ENCODE measurements at regions not wholly inside any gene's neighbourhood (a gene's known extent, or its start where the extent isn't known, plus 50 kb on each side); places are given as distances from the start of the nearest gene placed in this dataset.

DNA sequence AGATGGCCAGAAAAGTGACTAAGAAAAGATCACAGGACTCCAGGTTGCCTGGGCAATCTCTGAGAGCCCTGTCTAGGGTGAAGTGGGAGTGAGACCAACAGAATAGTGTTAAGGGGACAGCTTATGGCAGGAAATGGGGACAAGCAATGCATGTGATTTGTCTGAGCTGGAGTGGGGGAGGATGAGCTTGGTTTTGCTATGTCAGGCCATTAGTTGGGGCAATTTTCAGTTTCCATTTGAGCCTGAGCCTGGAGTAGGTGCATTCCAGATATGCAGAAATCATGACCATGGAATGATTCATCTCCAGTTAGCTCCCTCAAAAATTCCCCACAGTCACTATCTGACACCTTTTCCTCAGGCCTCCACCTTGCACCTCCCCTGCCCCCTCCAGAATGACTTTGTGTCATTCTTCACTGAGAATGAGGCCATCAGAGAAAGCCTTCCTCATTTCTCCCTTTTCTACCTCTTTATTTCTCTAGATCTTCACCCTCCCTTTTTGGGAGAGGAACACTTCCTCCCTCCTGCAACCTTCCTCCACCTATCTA lies 150.9 kb upstream of the PLEKHG7 start:
- Histone ChIP-seq H3K4me1 (ENCODE audit: insufficient read depth, low read length) (no peaks in the 10 kb centered on the region), H3K4me3 (ENCODE audit: low read length) (no peak overlapping the region), H3K9me3 (ENCODE audit: insufficient read depth, low read depth, low read length) (no peaks in the 10 kb centered on the region), H3K27me3 (ENCODE audit: insufficient read depth, low read length) (no peaks in the 10 kb centered on the region), H3K9ac (ENCODE audit: low read depth, low read length) (no peak overlapping the region), H3K36me3 (ENCODE audit: insufficient read depth, low read length) (no peaks in the 10 kb centered on the region), H3K27ac (ENCODE audit: low read depth, low read length) (no peak overlapping the region)

DNA sequence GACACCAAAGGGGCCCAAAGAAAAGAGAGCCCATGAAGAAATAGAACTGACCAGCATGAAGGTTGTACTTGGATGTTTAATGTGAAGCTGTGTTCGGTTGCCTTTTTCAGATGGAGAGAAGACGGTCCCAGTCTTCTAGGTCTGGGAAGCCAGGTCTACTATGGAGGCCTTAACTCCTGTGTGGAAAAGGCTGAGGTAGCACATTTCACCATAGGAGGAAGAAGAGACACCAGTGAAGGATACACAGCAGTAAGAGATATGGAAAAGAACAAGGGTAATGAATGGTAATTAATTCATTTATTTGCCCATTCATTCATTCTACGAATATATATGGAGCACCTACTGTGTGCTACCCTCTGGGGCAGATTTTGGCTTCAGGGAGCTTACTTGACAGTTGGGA lies 151.6 kb upstream of the PLEKHG7 start:
- Histone ChIP-seq H3K9ac (ENCODE audit: low read depth, low read length) (no peak overlapping the region), H3K36me3 (ENCODE audit: insufficient read depth, low read length) (no peaks in the 10 kb centered on the region), H3K4me3 (ENCODE audit: low read length) (no peak overlapping the region), H3K27ac (ENCODE audit: low read depth, low read length) (no peak overlapping the region), H3K4me1 (ENCODE audit: insufficient read depth, low read length) (no peaks in the 10 kb centered on the region), H3K9me3 (ENCODE audit: insufficient read depth, low read depth, low read length) (no peaks in the 10 kb centered on the region), H3K27me3 (ENCODE audit: insufficient read depth, low read length) (no peaks in the 10 kb centered on the region)
- 97% methylated on average over 3 of the region's 3 CpGs for WGBS

GRCh38 chr12:92550661-92551060 lies 152.1 kb upstream of the PLEKHG7 start:
- Histone ChIP-seq H3K27ac (ENCODE audit: low read depth, low read length) (no peak overlapping the region), H3K4me1 (ENCODE audit: insufficient read depth, low read length) (no peaks in the 10 kb centered on the region), H3K27me3 (ENCODE audit: insufficient read depth, low read length) (no peaks in the 10 kb centered on the region), H3K9me3 (ENCODE audit: insufficient read depth, low read depth, low read length) (no peaks in the 10 kb centered on the region), H3K9ac (ENCODE audit: low read depth, low read length) (no peak overlapping the region), H3K36me3 (ENCODE audit: insufficient read depth, low read length) (no peaks in the 10 kb centered on the region), H3K4me3 (ENCODE audit: low read length) (no peak overlapping the region)

DNA sequence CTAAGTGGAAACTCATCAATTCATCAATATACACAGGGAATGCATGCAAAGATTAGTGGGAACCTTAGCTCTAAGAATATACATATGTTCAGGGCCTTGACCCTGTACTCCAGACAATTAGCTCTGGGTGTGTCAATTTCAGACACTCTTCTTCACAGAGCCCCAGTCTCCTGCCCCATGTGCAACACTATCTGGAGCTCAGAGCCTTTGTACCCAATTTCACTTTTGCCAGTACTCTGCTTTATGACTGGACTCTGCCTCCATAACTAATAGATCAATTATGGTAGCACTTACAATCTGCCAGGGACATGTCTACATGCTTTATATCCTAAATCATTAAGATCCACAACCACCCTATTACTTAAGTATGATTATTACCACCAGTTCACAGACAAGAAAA lies 152.5 kb upstream of the PLEKHG7 start:
- H3K4me3 ChIP-seq (ENCODE audit: low read length) = no peak overlapping the region
- no peak overlapping the region for H3K9ac ChIP-seq (ENCODE audit: low read depth, low read length)
- H3K9me3 ChIP-seq (ENCODE audit: insufficient read depth, low read depth, low read length) = no peaks in the 10 kb centered on the region
- H3K36me3 ChIP-seq (ENCODE audit: insufficient read depth, low read length) = no peaks in the 10 kb centered on the region
- H3K4me1 ChIP-seq (ENCODE audit: insufficient read depth, low read length) = no peaks in the 10 kb centered on the region
- no peaks in the 10 kb centered on the region for H3K27me3 ChIP-seq (ENCODE audit: insufficient read depth, low read length)
- no peak overlapping the region for H3K27ac ChIP-seq (ENCODE audit: low read depth, low read length)

GRCh38 chr12:92549516-92549915 lies 153.3 kb upstream of the PLEKHG7 start:
- Histone ChIP-seq H3K4me1 (ENCODE audit: insufficient read depth, low read length) (no peaks in the 10 kb centered on the region), H3K4me3 (ENCODE audit: low read length) (no peak overlapping the region), H3K27me3 (ENCODE audit: insufficient read depth, low read length) (no peaks in the 10 kb centered on the region), H3K9me3 (ENCODE audit: insufficient read depth, low read depth, low read length) (no peaks in the 10 kb centered on the region), H3K27ac (ENCODE audit: low read depth, low read length) (no peak overlapping the region), H3K9ac (ENCODE audit: low read depth, low read length) (no peak overlapping the region), H3K36me3 (ENCODE audit: insufficient read depth, low read length) (no peaks in the 10 kb centered on the region)

DNA sequence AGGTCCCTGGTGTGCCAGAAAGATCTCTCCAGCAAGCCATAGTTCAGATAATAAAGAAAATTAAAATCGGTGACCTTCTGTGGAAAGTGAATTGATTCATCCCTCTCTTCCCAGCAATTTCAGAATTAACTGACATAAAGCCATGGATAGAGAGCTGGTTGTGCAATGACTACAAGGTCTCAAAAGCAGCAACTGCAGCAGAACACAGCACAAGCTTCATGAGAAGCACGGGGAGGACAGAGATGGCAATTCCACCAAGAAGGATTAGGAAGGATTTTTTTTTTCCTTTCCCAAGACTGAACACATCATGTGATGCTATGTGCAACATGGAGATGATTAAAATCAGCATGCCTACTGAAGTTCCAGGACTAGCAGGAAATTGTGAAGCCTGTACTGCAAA lies 154.9 kb upstream of the PLEKHG7 start:
- H3K27ac ChIP-seq (ENCODE audit: low read depth, low read length) = no peak overlapping the region
- WGBS = 92% methylated on average over 2 of the region's 2 CpGs
- H3K4me1 ChIP-seq (ENCODE audit: insufficient read depth, low read length) = no peaks in the 10 kb centered on the region; the same call in 1 of the 2 replicates

DNA sequence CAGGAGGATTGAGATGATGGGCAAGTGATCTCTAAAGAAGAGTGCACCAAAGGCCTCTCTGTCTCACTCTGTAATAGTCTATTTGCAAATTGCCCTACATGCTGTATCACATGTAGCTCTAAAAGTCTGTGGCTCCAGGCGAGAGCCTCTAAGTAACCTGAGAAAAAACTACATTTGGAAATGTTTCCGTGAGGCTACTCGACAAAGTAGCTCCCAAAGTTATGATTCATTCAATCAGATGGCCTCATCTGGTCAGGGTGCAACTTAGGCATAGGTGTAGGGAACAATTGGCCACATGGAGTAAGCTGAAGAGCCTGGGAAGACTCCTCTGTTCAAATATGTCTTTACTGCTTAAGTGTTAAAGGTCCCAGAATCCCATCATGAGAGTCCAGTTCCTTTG lies 155.4 kb upstream of the PLEKHG7 start:
- Histone ChIP-seq H3K27ac (ENCODE audit: low read depth, low read length) (no peak overlapping the region), H3K9me3 (ENCODE audit: insufficient read depth, low read depth, low read length) (no peaks in the 10 kb centered on the region), H3K36me3 (ENCODE audit: insufficient read depth, low read length) (no peaks in the 10 kb centered on the region), H3K9ac (ENCODE audit: low read depth, low read length) (no peak overlapping the region), H3K27me3 (ENCODE audit: insufficient read depth, low read length) (no peaks in the 10 kb centered on the region), H3K4me3 (ENCODE audit: low read length) (no peak overlapping the region), H3K4me1 (ENCODE audit: insufficient read depth, low read length) (no peaks in the 10 kb centered on the region; the same call in 1 of the 2 replicates)
- WGBS = 92% methylated on average over 3 of the region's 3 CpGs

More for the DNA sequence above, 154.9 kb upstream of the PLEKHG7 start:
- H3K36me3 ChIP-seq (ENCODE audit: insufficient read depth, low read length) = no peaks in the 10 kb centered on the region
- H3K27me3 ChIP-seq (ENCODE audit: insufficient read depth, low read length) = no peaks in the 10 kb centered on the region
- H3K4me3 ChIP-seq (ENCODE audit: low read length) = no peak overlapping the region
- H3K9me3 ChIP-seq (ENCODE audit: insufficient read depth, low read depth, low read length) = no peaks in the 10 kb centered on the region
- no peak overlapping the region for H3K9ac ChIP-seq (ENCODE audit: low read depth, low read length)

DNA sequence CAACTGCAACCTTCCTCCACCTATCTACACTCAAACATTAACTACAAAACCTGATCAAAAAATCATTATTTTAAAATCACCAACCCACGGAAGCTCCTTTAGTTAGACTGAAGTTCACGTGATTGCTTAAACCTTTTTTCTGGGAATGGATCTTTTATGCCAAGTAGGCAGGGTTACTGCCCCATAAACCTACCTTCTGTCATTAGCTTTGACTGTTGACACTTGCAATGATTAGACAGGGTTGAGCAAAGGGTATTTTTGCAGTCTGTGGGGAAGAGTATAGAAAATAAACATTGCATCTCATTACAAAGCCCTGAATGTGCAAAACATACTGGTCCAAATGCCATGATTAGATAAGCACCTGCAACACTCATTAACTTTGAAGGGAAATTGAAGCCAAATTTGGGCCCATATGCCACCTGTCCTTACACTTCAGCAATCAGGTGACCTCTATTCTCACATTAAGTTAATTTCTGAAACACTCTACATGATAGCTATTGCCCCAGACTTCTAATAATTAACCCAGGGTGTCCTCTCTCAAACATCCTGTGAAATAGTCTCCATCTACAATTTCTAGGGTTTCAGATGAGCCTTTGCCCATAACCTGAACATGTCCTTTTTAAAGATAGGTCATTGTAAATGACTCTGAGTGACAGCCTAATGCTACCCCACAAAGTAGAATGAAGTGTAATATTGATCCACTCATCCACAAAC lies 156.0 kb upstream of the PLEKHG7 start:
- Histone ChIP-seq H3K27ac (ENCODE audit: low read depth, low read length) (no peak overlapping the region), H3K9me3 (ENCODE audit: insufficient read depth, low read depth, low read length) (no peaks in the 10 kb centered on the region), H3K9ac (ENCODE audit: low read depth, low read length) (no peak overlapping the region), H3K36me3 (ENCODE audit: insufficient read depth, low read length) (no peaks in the 10 kb centered on the region), H3K4me3 (ENCODE audit: low read length) (no peak overlapping the region), H3K4me1 (ENCODE audit: insufficient read depth, low read length) (no peaks in the 10 kb centered on the region; the same call in 1 of the 2 replicates), H3K27me3 (ENCODE audit: insufficient read depth, low read length) (no peaks in the 10 kb centered on the region)
- 98% methylated on average over 2 of the region's 2 CpGs for WGBS

DNA sequence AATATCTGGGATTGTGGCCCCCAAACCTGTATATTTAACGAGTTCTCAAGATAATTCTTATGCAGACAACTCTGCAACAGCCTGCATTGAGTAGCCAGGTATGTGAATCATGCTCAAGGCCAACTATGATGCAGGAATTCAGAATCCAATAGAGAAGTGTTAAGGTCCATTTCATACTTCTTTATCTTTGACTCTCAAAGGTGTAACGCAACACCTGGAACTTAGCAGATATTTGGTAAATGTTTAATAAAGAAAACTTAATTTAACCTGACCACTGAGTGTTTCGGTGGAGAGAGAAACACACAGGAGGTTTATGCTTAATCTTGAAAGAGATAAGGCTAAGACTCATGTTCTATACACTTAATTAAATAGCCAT lies 156.5 kb upstream of the PLEKHG7 start:
- Histone ChIP-seq H3K27ac (ENCODE audit: low read depth, low read length) (no peak overlapping the region), H3K27me3 (ENCODE audit: insufficient read depth, low read length) (no peaks in the 10 kb centered on the region), H3K36me3 (ENCODE audit: insufficient read depth, low read length) (no peaks in the 10 kb centered on the region), H3K9me3 (ENCODE audit: insufficient read depth, low read depth, low read length) (no peaks in the 10 kb centered on the region), H3K4me1 (ENCODE audit: insufficient read depth, low read length) (no peaks in the 10 kb centered on the region; the same call in 1 of the 2 replicates), H3K9ac (ENCODE audit: low read depth, low read length) (no peak overlapping the region), H3K4me3 (ENCODE audit: low read length) (no peak overlapping the region)
- WGBS = 50% methylated on average over 1 of the region's 3 CpGs

GRCh38 chr12:92544322-92544721 lies 158.5 kb upstream of the PLEKHG7 start:
- Histone ChIP-seq H3K9ac (ENCODE audit: low read depth, low read length) (no peak overlapping the region), H3K27ac (ENCODE audit: low read depth, low read length) (no peak overlapping the region), H3K9me3 (ENCODE audit: insufficient read depth, low read depth, low read length) (no peaks in the 10 kb centered on the region), H3K4me1 (ENCODE audit: insufficient read depth, low read length) (peaks cover 6% of the 10 kb centered on the region), H3K36me3 (ENCODE audit: insufficient read depth, low read length) (no peaks in the 10 kb centered on the region), H3K27me3 (ENCODE audit: insufficient read depth, low read length) (no peaks in the 10 kb centered on the region), H3K4me3 (ENCODE audit: low read length) (no peak overlapping the region)
- 83% methylated on average over 6 of the region's 6 CpGs for WGBS

DNA sequence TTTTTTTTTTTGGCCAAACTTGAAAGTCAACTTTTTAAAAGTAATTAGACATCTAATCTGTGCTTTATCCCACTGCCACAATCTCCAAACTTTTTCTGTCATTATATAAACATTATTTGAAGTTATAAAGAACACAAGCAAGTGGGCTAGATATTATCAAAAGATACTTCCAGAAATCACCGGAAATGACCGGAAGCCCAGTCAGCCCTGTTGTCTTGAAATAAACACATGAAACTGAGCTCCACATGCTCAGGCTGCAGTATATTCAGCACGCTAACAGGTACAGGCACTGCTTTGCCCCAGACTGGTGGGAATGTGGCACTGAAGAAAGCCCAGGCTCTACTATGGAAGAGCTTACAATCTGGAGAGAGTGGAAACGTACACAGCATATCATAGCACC lies 158.9 kb upstream of the PLEKHG7 start:
- H3K27me3 ChIP-seq (ENCODE audit: insufficient read depth, low read length) = no peaks in the 10 kb centered on the region
- no peak overlapping the region for H3K27ac ChIP-seq (ENCODE audit: low read depth, low read length)
- peaks cover 6% of the 10 kb centered on the region for H3K4me1 ChIP-seq (ENCODE audit: insufficient read depth, low read length)
- no peaks in the 10 kb centered on the region for H3K36me3 ChIP-seq (ENCODE audit: insufficient read depth, low read length)
- WGBS = 94% methylated on average over 3 of the region's 4 CpGs
- no peak overlapping the region for H3K4me3 ChIP-seq (ENCODE audit: low read length)
- H3K9me3 ChIP-seq (ENCODE audit: insufficient read depth, low read depth, low read length) = no peaks in the 10 kb centered on the region
- H3K9ac ChIP-seq (ENCODE audit: low read depth, low read length) = no peak overlapping the region

GRCh38 chr12:92543359-92543758 lies 159.4 kb upstream of the PLEKHG7 start:
- 93% methylated on average over 1 of the region's 1 CpG for WGBS
- Histone ChIP-seq H3K36me3 (ENCODE audit: insufficient read depth, low read length) (no peaks in the 10 kb centered on the region), H3K9ac (ENCODE audit: low read depth, low read length) (no peak overlapping the region), H3K27me3 (ENCODE audit: insufficient read depth, low read length) (no peaks in the 10 kb centered on the region), H3K27ac (ENCODE audit: low read depth, low read length) (no peak overlapping the region), H3K4me1 (ENCODE audit: insufficient read depth, low read length) (peaks cover 6% of the 10 kb centered on the region), H3K9me3 (ENCODE audit: insufficient read depth, low read depth, low read length) (no peaks in the 10 kb centered on the region), H3K4me3 (ENCODE audit: low read length) (no peak overlapping the region)

All from HUES64 (cell line).